H9 (cell line): ENCODE measurements at regions not wholly inside any gene's neighbourhood (a gene's known extent, or its start where the extent isn't known, plus 50 kb on each side); places are given as distances from the start of the nearest gene placed in this dataset.

Experiments
- DNase-seq: peaks from one replicate; pipeline ENCODE4 v3.0.0-alpha.2; 2017
- H2AFZ ChIP-seq: one replicate; pipeline ENCODE4 v1.6.1; 2013; ENCODE audit warnings: mild to moderate bottlenecking, low read length, control low read depth, moderate library complexity
- H2AK5ac ChIP-seq: 2 replicates; pipeline ENCODE4 v1.6.1; 2013; ENCODE audit warnings: low read length, control low read depth, mixed read lengths; ENCODE audit not compliant: insufficient read length
- H2BK120ac ChIP-seq: one replicate; pipeline ENCODE4 v1.6.1; 2013; ENCODE audit warnings: low read depth, mild to moderate bottlenecking, low read length, control low read depth, inconsistent platforms; ENCODE audit not compliant: poor library complexity, severe bottlenecking
- H2BK12ac ChIP-seq: 2 replicates; pipeline ENCODE4 v1.6.1; 2013; ENCODE audit warnings: low read length, control low read depth, mixed read lengths, low read depth; ENCODE audit not compliant: insufficient read length
- H2BK15ac ChIP-seq: 2 replicates; pipeline ENCODE4 v1.6.1; 2013; ENCODE audit warnings: low read depth, low read length, control low read depth
- H2BK20ac ChIP-seq: one replicate; pipeline ENCODE4 v1.6.1; 2013; ENCODE audit warnings: low read depth, mild to moderate bottlenecking, low read length, control low read depth, inconsistent platforms; ENCODE audit not compliant: poor library complexity, severe bottlenecking
- H2BK5ac ChIP-seq: 2 replicates; pipeline ENCODE4 v1.6.1; 2013; ENCODE audit warnings: low read length, control low read depth, mixed read lengths; ENCODE audit not compliant: insufficient read length
- H3K14ac ChIP-seq: 2 replicates; pipeline ENCODE4 v1.6.1; 2013; ENCODE audit warnings: low read length, control low read depth; ENCODE audit not compliant: insufficient read depth
- H3K18ac ChIP-seq: 2 replicates; pipeline ENCODE4 v1.6.1; 2013; ENCODE audit warnings: low read depth, mild to moderate bottlenecking, mixed read lengths, low read length, control low read depth; ENCODE audit not compliant: insufficient read length
- H3K23ac ChIP-seq: 2 replicates; pipeline ENCODE4 v1.6.1; 2013; ENCODE audit warnings: low read length, control low read depth, mixed read lengths, low read depth; ENCODE audit not compliant: insufficient read length
- H3K23me2 ChIP-seq: 2 replicates; pipeline ENCODE4 v1.6.1; 2013; ENCODE audit warnings: low read depth, mild to moderate bottlenecking, mixed read lengths, low read length, control low read depth; ENCODE audit not compliant: insufficient read length, poor library complexity, severe bottlenecking
- H3K27ac ChIP-seq: 2 replicates; pipeline ENCODE4 v1.5.1; 2013; ENCODE audit warnings: low read length, control low read depth, mixed read lengths, low read depth; ENCODE audit not compliant: insufficient read length
- H3K27me3 ChIP-seq: 2 replicates; pipeline ENCODE4 v1.6.1; 2013; ENCODE audit warnings: low read length, control low read depth, inconsistent platforms; ENCODE audit not compliant: insufficient read depth
- H3K4ac ChIP-seq: 2 replicates; pipeline ENCODE4 v1.6.1; 2013; ENCODE audit warnings: low read depth, mild to moderate bottlenecking, control low read depth, inconsistent platforms, low read length, moderate library complexity
- H3K4me1 ChIP-seq: 2 replicates; pipeline ENCODE4 v1.6.1; 2013; ENCODE audit warnings: low read length, control low read depth, inconsistent platforms; ENCODE audit not compliant: insufficient read depth
- H3K4me2 ChIP-seq: 2 replicates; pipeline ENCODE4 v1.6.1; 2013; ENCODE audit warnings: low read length, control low read depth, mixed read lengths; ENCODE audit not compliant: insufficient read length, insufficient read depth
- H3K56ac ChIP-seq: 2 replicates; pipeline ENCODE4 v1.6.1; 2013; ENCODE audit warnings: low read depth, mild to moderate bottlenecking, mixed read lengths, low read length, control low read depth; ENCODE audit not compliant: insufficient read length
- H3K79me1 ChIP-seq: 2 replicates; pipeline ENCODE4 v1.6.1; 2013; ENCODE audit warnings: low read depth, mild to moderate bottlenecking, moderate library complexity, low read length, control low read depth, inconsistent platforms; ENCODE audit not compliant: insufficient read depth, poor library complexity, severe bottlenecking
- H3K79me2 ChIP-seq: 2 replicates; pipeline ENCODE4 v1.6.1; 2013; ENCODE audit warnings: low read length, control low read depth, inconsistent platforms; ENCODE audit not compliant: insufficient read depth
- H3K9ac ChIP-seq: 2 replicates; pipeline ENCODE4 v1.6.1; 2013; ENCODE audit warnings: low read length, control low read depth, mixed read lengths; ENCODE audit not compliant: insufficient read length; ENCODE audit errors: extremely low read depth
- H3K9me3 ChIP-seq: one replicate; pipeline ENCODE4 v1.6.1; 2013; ENCODE audit warnings: low read depth, low read length, inconsistent platforms; ENCODE audit not compliant: control insufficient read depth
- H3T11ph ChIP-seq: one replicate; pipeline ENCODE4 v1.6.1; 2013; ENCODE audit warnings: mild to moderate bottlenecking, low read length, control low read depth, inconsistent platforms
- H4K20me1 ChIP-seq: one replicate; pipeline ENCODE4 v1.6.1; 2013; ENCODE audit not compliant: control insufficient read depth, insufficient read length, insufficient read depth
- H4K5ac ChIP-seq: 2 replicates; pipeline ENCODE4 v1.6.1; 2013; ENCODE audit warnings: low read depth, mild to moderate bottlenecking, mixed read lengths, low read length, control low read depth; ENCODE audit not compliant: insufficient read length
- H4K8ac ChIP-seq: replicated peaks from 2 replicates; pipeline ENCODE4 v1.6.1; 2013; ENCODE audit warnings: low read length, control low read depth, mixed read lengths, low read depth; ENCODE audit not compliant: insufficient read length
- H4K91ac ChIP-seq: 2 replicates; pipeline ENCODE4 v1.6.1; 2013; ENCODE audit warnings: low read depth, mild to moderate bottlenecking, moderate library complexity, mixed read lengths, low read length, control low read depth; ENCODE audit not compliant: insufficient read length
- H3K27ac Mint-ChIP-seq, 3 experiments: 2 replicates in 2 of 3; 3 replicates in 1 of 3; pipeline ENCODE4 v1.8.0; 2020 to 2021; ENCODE audit warnings: mixed read lengths in 3 of 3, mild to moderate bottlenecking in 1 of 3, moderate library complexity in 1 of 3
- H3K27me3 Mint-ChIP-seq: 2 replicates; pipeline ENCODE4 v1.8.0; 2021; ENCODE audit warnings: low read depth, mild to moderate bottlenecking, moderate library complexity, mixed read lengths
- H3K36me3 Mint-ChIP-seq, 3 experiments: 2 replicates in 2 of 3; 3 replicates in 1 of 3; pipeline ENCODE4 v1.8.0; 2020 to 2021; ENCODE audit warnings: low read depth in 3 of 3, mixed read lengths in 3 of 3; ENCODE audit not compliant: insufficient read depth in 1 of 3
- H3K4me1 Mint-ChIP-seq, 2 experiments: 2 replicates each; pipeline ENCODE4 v1.8.0; 2020; ENCODE audit warnings: mixed read lengths in 2 of 2
- H3K4me3 Mint-ChIP-seq, 2 experiments: 2 replicates in 1 of 2; 3 replicates in 1 of 2; pipeline ENCODE4 v1.8.0; 2020 to 2021; ENCODE audit warnings: mild to moderate bottlenecking in 2 of 2, mixed read lengths in 2 of 2, moderate library complexity in 1 of 2
- H3K9me3 Mint-ChIP-seq, 2 experiments: 2 replicates in 1 of 2; 3 replicates in 1 of 2; pipeline ENCODE4 v1.8.0; 2020; ENCODE audit warnings: mild to moderate bottlenecking in 2 of 2, mixed read lengths in 2 of 2, moderate library complexity in 1 of 2
- CTCF ChIP-seq: fragments of 200-600 bp; sonication (generic); conservative IDR thresholded peaks from 3 replicates; pipeline ENCODE4 v1.8.0; 2021; ENCODE audit warnings: antibody characterized with exemption, mild to moderate bottlenecking
- WGBS: extraction: QIAGEN DNeasy Blood & Tissue Kit; methylation state at CpG from one replicate; pipeline ENCODE4 v1.1.7; 2013; ENCODE audit warnings: missing lambda C conversion rate, low lambda C conversion rate, mixed read lengths; ENCODE audit not compliant: insufficient read length; ENCODE audit errors: extremely low coverage; 5-methylcytosine and 5-hydroxymethylcytosine counted together

- no peaks in the 10 kb centered on the region for H3K27me3 ChIP-seq
These were observed 105.1 kb upstream of the SDK2 start for GRCh38 chr17:73749337-73749823.

More at GRCh38 chr17:73749337-73749823, 105.1 kb upstream of the SDK2 start:
- no peak overlapping the region for H3K9ac ChIP-seq
- H3K27ac ChIP-seq, result no peak overlapping the region
- no peaks in the 10 kb centered on the region for H3K79me2 ChIP-seq
- no peak overlapping the region for H2BK120ac ChIP-seq
- H3K9me3 ChIP-seq, result no peaks in the 10 kb centered on the region
- H4K20me1 ChIP-seq, result no peaks in the 10 kb centered on the region
- peaks cover 11% of the 10 kb centered on the region for H3K27me3 Mint-ChIP-seq
- H3K4me2 ChIP-seq, result no peak overlapping the region
- H2AFZ ChIP-seq, result no peak overlapping the region
- no peak overlapping the region for H3K4me3 Mint-ChIP-seq
- H4K8ac ChIP-seq, result no peak overlapping the region
- peaks cover 9 to 17% of the 10 kb centered on the region in 2 experiments for H3K4me1 Mint-ChIP-seq
- 0 out of 2 replicates have a peak, but pooled peaks cover 4% of the 10 kb centered on the region for H3K4me1 ChIP-seq
- H3K23me2 ChIP-seq, result no peaks in the 10 kb centered on the region
- no peak for TF ChIP-seq CTCF
- no peak overlapping the region for H3K27ac Mint-ChIP-seq
- H3K36me3 Mint-ChIP-seq, result no peaks in the 10 kb centered on the region; a peak in 1 of 7 replicates
- no peak overlapping the region for H3K18ac ChIP-seq
- H2BK15ac ChIP-seq, result no peak overlapping the region
- H4K91ac ChIP-seq, result no peak overlapping the region
- no peak overlapping the region for H3K56ac ChIP-seq
- no peak overlapping the region for H2BK5ac ChIP-seq
- H2AK5ac ChIP-seq, result no peak overlapping the region
- H3K9me3 Mint-ChIP-seq, result no peaks in the 10 kb centered on the region
- WGBS, result no CpG with 5 or more reads among the region's 6 CpGs
- no peak for DNase-seq
- no peaks in the 10 kb centered on the region for H3K79me1 ChIP-seq
- no peak overlapping the region for H3T11ph ChIP-seq
- no peak overlapping the region for H2BK12ac ChIP-seq
- no peak overlapping the region for H2BK20ac ChIP-seq
- no peak overlapping the region for H3K4ac ChIP-seq
- H3K14ac ChIP-seq, result no peak overlapping the region
- H4K5ac ChIP-seq, result no peak overlapping the region
- H3K23ac ChIP-seq, result no peak overlapping the region
